IMR-90 (cell line): ENCODE measurements at regions not wholly inside any gene's neighbourhood (a gene's known extent, or its start where the extent isn't known, plus 50 kb on each side); places are given as distances from the start of the nearest gene placed in this dataset.

ENCODE experiments used
- ATAC-seq: fragments of 200-7000 bp; cut with Tn5 transposase; 2 replicates; pipeline ENCODE4 v1.9.1; 2020; ENCODE audit warnings: low read depth, mild to moderate bottlenecking, moderate library complexity
- BruUV-seq: library from RNA; stranded (reverse); fragments of 400-500 nt; replicated peaks from 2 replicates; lab custom pipeline; 2021; lab: Mats Ljungman, UMichigan
- CTCF ChIA-PET: fragments of 300-600 bp; formaldehyde crosslinking; extraction: SDS; loops from one replicate; lab custom pipeline; 2021; ENCODE audit warnings: antibody characterized with exemption; lab: Yijun Ruan, JAX
- POLR2A ChIA-PET: fragments of 300-600 bp; sonication (Branson Sonifier 250); formaldehyde crosslinking; loops from one replicate; lab custom pipeline; 2022; ENCODE audit warnings: antibody characterized with exemption; ENCODE audit not compliant: unreplicated experiment; lab: Charles Lee
- DNase-seq: peaks from one replicate; pipeline ENCODE4 v3.0.0; 2013
- H2AFZ ChIP-seq: replicated peaks from 2 replicates; pipeline ENCODE3; 2013; ENCODE audit warnings: low read length, mild to moderate bottlenecking; ENCODE audit not compliant: poor library complexity
- H2AK5ac ChIP-seq: 2 replicates; pipeline ENCODE4 v1.6.1; 2013; ENCODE audit warnings: low read depth, low read length, inconsistent platforms
- H2AK9ac ChIP-seq: replicated peaks from 2 replicates; pipeline ENCODE3; 2013; ENCODE audit warnings: mild to moderate bottlenecking, low read depth, low read length, moderate library complexity; ENCODE audit not compliant: poor library complexity
- H2BK120ac ChIP-seq: 2 replicates; pipeline ENCODE4 v1.6.1; 2013; ENCODE audit warnings: low read depth, low read length, inconsistent platforms
- H2BK15ac ChIP-seq: 3 replicates; pipeline ENCODE4 v1.6.1; 2013; ENCODE audit warnings: low read depth, low read length, inconsistent platforms
- H2BK20ac ChIP-seq: 2 replicates; pipeline ENCODE4 v1.6.1; 2013; ENCODE audit warnings: low read depth, mild to moderate bottlenecking, inconsistent platforms, low read length, moderate library complexity
- H2BK5ac ChIP-seq: 2 replicates; pipeline ENCODE4 v1.6.1; 2013; ENCODE audit warnings: mild to moderate bottlenecking, low read depth, low read length, inconsistent platforms; ENCODE audit not compliant: poor library complexity, severe bottlenecking
- H3K14ac ChIP-seq: replicated peaks from 2 replicates; pipeline ENCODE4 v1.6.1; 2013; ENCODE audit warnings: low read depth, low read length, inconsistent platforms
- H3K18ac ChIP-seq: 2 replicates; pipeline ENCODE4 v1.6.1; 2013; ENCODE audit warnings: low read depth, low read length, control low read depth
- H3K23ac ChIP-seq: 2 replicates; pipeline ENCODE4 v1.6.1; 2013; ENCODE audit warnings: low read depth, low read length, inconsistent platforms
- H3K27ac ChIP-seq: 2 replicates; pipeline ENCODE4 v1.5.1; 2013; ENCODE audit warnings: mild to moderate bottlenecking, control low read depth, low read length; ENCODE audit not compliant: insufficient read depth
- H3K27me3 ChIP-seq: 2 replicates; pipeline ENCODE4 v1.6.1; 2013; ENCODE audit warnings: low read length; ENCODE audit not compliant: control insufficient read depth, insufficient read depth
- H3K36me3 ChIP-seq: 2 replicates; pipeline ENCODE4 v1.6.1; 2013; ENCODE audit warnings: low read length, mixed read lengths; ENCODE audit not compliant: control insufficient read depth, insufficient read depth
- H3K4ac ChIP-seq: 2 replicates; pipeline ENCODE4 v1.6.1; 2013; ENCODE audit warnings: low read depth, low read length, inconsistent platforms
- H3K4me1 ChIP-seq: 2 replicates; pipeline ENCODE4 v1.6.1; 2013; ENCODE audit warnings: low read length, mixed read lengths; ENCODE audit not compliant: control insufficient read depth, insufficient read depth
- H3K4me2 ChIP-seq: 2 replicates; pipeline ENCODE4 v1.6.1; 2013; ENCODE audit warnings: low read depth, mild to moderate bottlenecking, control low read depth, low read length, moderate library complexity
- H3K4me3 ChIP-seq: 2 replicates; pipeline ENCODE4 v1.5.1; 2013; ENCODE audit warnings: low read depth, mild to moderate bottlenecking, control low read depth, low read length, moderate library complexity; ENCODE audit not compliant: insufficient read depth
- H3K56ac ChIP-seq: 2 replicates; pipeline ENCODE4 v1.6.1; 2013; ENCODE audit warnings: low read length, inconsistent platforms; ENCODE audit not compliant: insufficient read depth; ENCODE audit errors: extremely low read depth
- H3K79me1 ChIP-seq, 2 experiments: 2 replicates each; pipeline ENCODE4 v1.6.1; 2013; ENCODE audit warnings: low read length in 2 of 2, inconsistent platforms in 1 of 2, low read depth in 1 of 2
- H3K9ac ChIP-seq: 2 replicates; pipeline ENCODE4 v1.6.1; 2013; ENCODE audit warnings: low read depth, low read length, control low read depth
- H3K9me1 ChIP-seq: 2 replicates; pipeline ENCODE4 v1.6.1; 2013; ENCODE audit warnings: low read length, inconsistent platforms; ENCODE audit not compliant: insufficient read depth
- H3K9me3 ChIP-seq: 2 replicates; pipeline ENCODE4 v1.6.1; 2013; ENCODE audit warnings: low read length; ENCODE audit not compliant: control insufficient read depth, insufficient read depth
- H4K20me1 ChIP-seq: 2 replicates; pipeline ENCODE4 v1.6.1; 2013; ENCODE audit warnings: low read length, inconsistent platforms; ENCODE audit not compliant: insufficient read depth
- H4K5ac ChIP-seq: 2 replicates; pipeline ENCODE4 v1.6.1; 2013; ENCODE audit warnings: mild to moderate bottlenecking, low read depth, low read length, control low read depth
- H4K8ac ChIP-seq, 2 experiments: 2 replicates each; pipeline ENCODE4 v1.6.1; 2013; ENCODE audit warnings: low read depth in 2 of 2, low read length in 2 of 2, control low read depth in 1 of 2, inconsistent platforms in 1 of 2
- H4K91ac ChIP-seq: 2 replicates; pipeline ENCODE4 v1.6.1; 2013; ENCODE audit warnings: low read depth, low read length, inconsistent platforms; ENCODE audit not compliant: insufficient read depth
- CEBPB ChIP-seq: IDR thresholded peaks from 2 replicates; pipeline ENCODE4 v1.6.1; 2012; ENCODE audit warnings: low read depth, low read length, improper control_type of control experiment
- FOS ChIP-seq: fragments of 150-350 bp; IDR thresholded peaks from 2 replicates; pipeline ENCODE4 v1.6.1; 2016; ENCODE audit warnings: low read depth, low read length
- MAFK ChIP-seq: IDR thresholded peaks from 2 replicates; pipeline ENCODE4 v1.6.1; 2012; ENCODE audit warnings: low read depth, low read length, improper control_type of control experiment
- POLR2A ChIP-seq: IDR thresholded peaks from 2 replicates; pipeline ENCODE4 v1.6.1; 2012; ENCODE audit warnings: mild to moderate bottlenecking, low read depth, low read length
- RAD21 ChIP-seq: IDR thresholded peaks from 2 replicates; pipeline ENCODE4 v1.6.1; 2012; ENCODE audit warnings: low read length, improper control_type of control experiment
- RCOR1 ChIP-seq: IDR thresholded peaks from 2 replicates; pipeline ENCODE4 v1.6.1; 2012; ENCODE audit warnings: mild to moderate bottlenecking, low read length, improper control_type of control experiment; ENCODE audit not compliant: insufficient replicate concordance
- RFX5 ChIP-seq: IDR thresholded peaks from 2 replicates; pipeline ENCODE4 v1.8.0; 2012; ENCODE audit warnings: low read depth, mild to moderate bottlenecking, low read length, moderate library complexity
- SMC3 ChIP-seq: fragments of 150-350 bp; IDR thresholded peaks from 2 replicates; pipeline ENCODE4 v1.6.1; 2016; ENCODE audit warnings: low read depth, mild to moderate bottlenecking, antibody characterized with exemption, low read length, moderate library complexity
- WGBS, 2 experiments: methylation state at CpG; one replicate each; pipeline versions ENCODE4 v1.1.5 to v1.1.7; 2013; ENCODE audit warnings: missing lambda C conversion rate in 2 of 2; ENCODE audit not compliant: insufficient read length in 1 of 2; ENCODE audit errors: extremely low coverage in 2 of 2; 5-methylcytosine and 5-hydroxymethylcytosine counted together
- dilution Hi-C: fragments of 300-500 bp; cut with HindIII; formaldehyde crosslinking; loops from one replicate; pipeline ENCODE4 v1.14.3; 2018; ENCODE audit warnings: low sequenced_read_pairs; ENCODE audit not compliant: unreplicated experiment
- in situ Hi-C: fragments of 300-500 bp; cut with MboI; formaldehyde crosslinking; loops from 3 replicates; pipeline ENCODE4 v1.14.3; 2019; ENCODE audit warnings: low sequenced_read_pairs, inconsistent platforms, mixed read lengths
- intact Hi-C: fragments of 100-400 bp; cut with micrococcal nuclease; formaldehyde crosslinking; loops from 2 replicates; pipeline ENCODE4 v1.10.0; 2022
- TF ChIP-seq, protein P1 (sequence below): fragments of 150-350 bp; IDR thresholded peaks from 2 replicates; pipeline ENCODE4 v1.6.1; 2017; ENCODE audit warnings: mild to moderate bottlenecking, antibody characterized with exemption, low read length, low read depth
- TF ChIP-seq, protein P2 (sequence below): conservative IDR thresholded peaks from 2 replicates; pipeline ENCODE4 v1.5.1; 2012; ENCODE audit warnings: mild to moderate bottlenecking, low read depth, low read length, improper control_type of control experiment
- TF ChIP-seq, protein P3 (sequence below): fragments of 150-350 bp; IDR thresholded peaks from 2 replicates; pipeline ENCODE4 v1.6.1; 2016; ENCODE audit warnings: low read depth, mild to moderate bottlenecking, low read length, moderate library complexity, borderline replicate concordance

DNA sequence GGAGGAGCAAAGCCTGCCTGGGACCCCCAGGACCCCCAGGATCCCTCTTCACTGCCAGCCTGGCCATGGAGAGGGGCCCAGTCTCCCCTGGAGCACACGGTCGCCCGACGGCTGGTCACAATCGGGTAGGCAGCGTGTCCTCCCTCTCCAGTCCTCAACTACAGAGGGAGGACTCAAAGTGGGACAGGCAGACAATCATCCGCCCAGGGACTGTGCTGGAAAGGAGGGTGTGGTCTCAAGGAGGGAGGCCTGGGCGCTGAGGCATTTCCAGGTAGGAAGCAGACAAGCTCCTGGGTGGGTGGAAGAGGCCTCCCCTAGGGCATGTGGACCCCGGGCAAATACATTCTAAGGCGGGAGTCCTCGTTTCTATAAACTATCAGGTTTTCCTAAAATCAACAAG lies 93.2 kb upstream of the ADAMTS2 start:
- Histone ChIP-seq H3K23ac (no peak overlapping the region), H2BK20ac (no peak overlapping the region), H3K27ac (no peak overlapping the region), H2BK15ac (no peak overlapping the region), H3K9ac (no peak overlapping the region), H3K18ac (no peak overlapping the region), H2AK5ac (no peak overlapping the region), H3K4ac (no peak overlapping the region), H2BK5ac (no peak overlapping the region), H3K4me2 (no peak overlapping the region), H3K14ac (no peak overlapping the region), H4K20me1 (no peaks in the 10 kb centered on the region), H2AK9ac (no peak overlapping the region), H3K79me1 (no peaks in the 10 kb centered on the region), H4K91ac (no peak overlapping the region), H2AFZ (no peak overlapping the region), H4K8ac (no peak overlapping the region), H3K4me1 (no peaks in the 10 kb centered on the region), H3K9me3 (0 out of 2 replicates have a peak, but pooled peaks cover 3% of the 10 kb centered on the region), H3K36me3 (no peaks in the 10 kb centered on the region), H3K56ac (no peak overlapping the region), H2BK120ac (no peak overlapping the region), H4K5ac (no peak overlapping the region), H3K27me3 (peaks cover 23% of the 10 kb centered on the region; the same call in 1 of the 2 replicates), H3K9me1 (no peaks in the 10 kb centered on the region), H3K4me3 (no peak overlapping the region)
- BruUV-seq, result no TSS peak
- dilution Hi-C loops (no loop called here), in situ Hi-C loops (no loop called here), intact Hi-C loops (no loop called here)
- POLR2A ChIA-PET, result no interaction called here
- CTCF ChIA-PET, result no interaction called here
- DNase-seq (no peak), ATAC-seq (no peak)
- WGBS, 2 experiments, result no CpG with 5 or more reads among the region's 11 CpGs
- TF ChIP-seq MAFK, result no peak
- TF ChIP-seq, protein P1, sequence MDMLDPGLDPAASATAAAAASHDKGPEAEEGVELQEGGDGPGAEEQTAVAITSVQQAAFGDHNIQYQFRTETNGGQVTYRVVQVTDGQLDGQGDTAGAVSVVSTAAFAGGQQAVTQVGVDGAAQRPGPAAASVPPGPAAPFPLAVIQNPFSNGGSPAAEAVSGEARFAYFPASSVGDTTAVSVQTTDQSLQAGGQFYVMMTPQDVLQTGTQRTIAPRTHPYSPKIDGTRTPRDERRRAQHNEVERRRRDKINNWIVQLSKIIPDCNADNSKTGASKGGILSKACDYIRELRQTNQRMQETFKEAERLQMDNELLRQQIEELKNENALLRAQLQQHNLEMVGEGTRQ, result no peak
- TF ChIP-seq CEBPB, result no peak
- no peak for TF ChIP-seq RCOR1
- TF ChIP-seq RAD21, result no peak
- no peak for TF ChIP-seq FOS
- TF ChIP-seq, protein P2, sequence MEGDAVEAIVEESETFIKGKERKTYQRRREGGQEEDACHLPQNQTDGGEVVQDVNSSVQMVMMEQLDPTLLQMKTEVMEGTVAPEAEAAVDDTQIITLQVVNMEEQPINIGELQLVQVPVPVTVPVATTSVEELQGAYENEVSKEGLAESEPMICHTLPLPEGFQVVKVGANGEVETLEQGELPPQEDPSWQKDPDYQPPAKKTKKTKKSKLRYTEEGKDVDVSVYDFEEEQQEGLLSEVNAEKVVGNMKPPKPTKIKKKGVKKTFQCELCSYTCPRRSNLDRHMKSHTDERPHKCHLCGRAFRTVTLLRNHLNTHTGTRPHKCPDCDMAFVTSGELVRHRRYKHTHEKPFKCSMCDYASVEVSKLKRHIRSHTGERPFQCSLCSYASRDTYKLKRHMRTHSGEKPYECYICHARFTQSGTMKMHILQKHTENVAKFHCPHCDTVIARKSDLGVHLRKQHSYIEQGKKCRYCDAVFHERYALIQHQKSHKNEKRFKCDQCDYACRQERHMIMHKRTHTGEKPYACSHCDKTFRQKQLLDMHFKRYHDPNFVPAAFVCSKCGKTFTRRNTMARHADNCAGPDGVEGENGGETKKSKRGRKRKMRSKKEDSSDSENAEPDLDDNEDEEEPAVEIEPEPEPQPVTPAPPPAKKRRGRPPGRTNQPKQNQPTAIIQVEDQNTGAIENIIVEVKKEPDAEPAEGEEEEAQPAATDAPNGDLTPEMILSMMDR, result no peak
- TF ChIP-seq, protein P3, sequence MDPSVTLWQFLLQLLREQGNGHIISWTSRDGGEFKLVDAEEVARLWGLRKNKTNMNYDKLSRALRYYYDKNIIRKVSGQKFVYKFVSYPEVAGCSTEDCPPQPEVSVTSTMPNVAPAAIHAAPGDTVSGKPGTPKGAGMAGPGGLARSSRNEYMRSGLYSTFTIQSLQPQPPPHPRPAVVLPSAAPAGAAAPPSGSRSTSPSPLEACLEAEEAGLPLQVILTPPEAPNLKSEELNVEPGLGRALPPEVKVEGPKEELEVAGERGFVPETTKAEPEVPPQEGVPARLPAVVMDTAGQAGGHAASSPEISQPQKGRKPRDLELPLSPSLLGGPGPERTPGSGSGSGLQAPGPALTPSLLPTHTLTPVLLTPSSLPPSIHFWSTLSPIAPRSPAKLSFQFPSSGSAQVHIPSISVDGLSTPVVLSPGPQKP, result no peak
- TF ChIP-seq RFX5, result no peak
- TF ChIP-seq SMC3, result no peak
- no peak for TF ChIP-seq POLR2A
